ENCODE measurements at regions not wholly inside any gene's neighbourhood (a gene's known extent, or its start where the extent isn't known, plus 50 kb on each side); places are given as distances from the start of the nearest gene placed in this dataset.

DNA sequence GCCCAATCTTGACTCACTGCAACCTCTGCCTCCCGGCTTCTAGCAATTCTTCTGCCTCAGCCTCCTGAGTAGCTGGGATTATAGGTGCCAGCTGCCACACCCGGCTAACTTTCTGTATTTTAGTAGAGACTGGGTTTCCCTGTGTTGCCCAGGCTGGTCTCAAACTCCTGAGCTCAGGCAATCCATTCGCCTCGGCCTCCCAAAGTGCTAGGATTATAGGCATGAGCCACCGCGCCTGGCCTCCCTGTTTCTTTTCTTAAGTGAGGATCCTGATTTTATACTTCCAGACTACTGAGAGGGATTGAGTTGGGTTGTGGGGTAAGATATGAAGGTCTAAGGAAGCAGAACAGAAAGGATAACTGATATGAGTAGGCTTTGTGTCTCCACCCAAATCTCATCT lies 106.8 kb downstream of the CNTN3 start:
- DNase-seq (ENCODE audit: low spot score) = no peak

DNA sequence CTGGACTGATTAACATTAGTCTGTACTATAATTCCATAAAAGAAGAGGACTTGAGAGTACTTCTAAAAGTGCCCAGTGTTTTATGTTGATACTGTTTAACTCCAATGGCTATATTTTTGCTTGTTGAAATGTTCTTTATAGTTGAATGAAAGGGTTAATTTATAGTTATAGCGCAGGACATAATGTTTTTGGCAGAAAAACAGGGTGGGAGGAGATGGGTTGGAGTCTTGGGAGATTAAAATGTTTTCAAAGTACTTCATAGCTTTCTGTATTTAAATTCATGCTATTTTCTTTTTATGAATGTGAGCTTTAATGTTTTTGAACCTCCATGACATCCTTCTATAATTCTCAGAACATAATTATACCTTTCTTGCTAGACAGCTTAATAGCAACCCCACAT lies 108.2 kb downstream of the CNTN3 start:
- no peak for DNase-seq (ENCODE audit: low spot score)

GRCh38 chr3:74501007-74501406 lies 113.5 kb downstream of the CNTN3 start:
- DNase-seq (ENCODE audit: low spot score) = no peak

- no peak for DNase-seq (ENCODE audit: low spot score)
Measured at GRCh38 chr3:74500257-74500656, 114.2 kb downstream of the CNTN3 start.

DNA sequence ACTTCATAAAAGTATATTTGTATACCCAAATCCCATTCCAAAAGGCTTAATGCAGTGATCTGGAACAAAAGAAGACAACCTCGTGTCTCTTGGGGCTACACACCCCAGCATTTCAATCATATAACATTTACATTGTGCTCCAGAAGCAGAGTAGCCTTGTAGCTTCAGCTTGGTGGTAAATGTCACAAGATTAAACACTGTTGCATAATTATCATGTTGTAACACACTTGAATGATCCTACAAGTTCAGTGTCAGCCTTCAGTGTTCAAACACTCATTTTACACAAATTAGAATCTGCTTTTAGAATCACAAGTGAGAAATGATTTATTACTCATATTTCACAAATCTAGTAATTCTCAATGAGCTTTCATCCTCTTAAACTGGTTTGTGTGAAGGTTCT lies 122.6 kb downstream of the CNTN3 start:
- DNase-seq (ENCODE audit: low spot score) = no peak

DNA sequence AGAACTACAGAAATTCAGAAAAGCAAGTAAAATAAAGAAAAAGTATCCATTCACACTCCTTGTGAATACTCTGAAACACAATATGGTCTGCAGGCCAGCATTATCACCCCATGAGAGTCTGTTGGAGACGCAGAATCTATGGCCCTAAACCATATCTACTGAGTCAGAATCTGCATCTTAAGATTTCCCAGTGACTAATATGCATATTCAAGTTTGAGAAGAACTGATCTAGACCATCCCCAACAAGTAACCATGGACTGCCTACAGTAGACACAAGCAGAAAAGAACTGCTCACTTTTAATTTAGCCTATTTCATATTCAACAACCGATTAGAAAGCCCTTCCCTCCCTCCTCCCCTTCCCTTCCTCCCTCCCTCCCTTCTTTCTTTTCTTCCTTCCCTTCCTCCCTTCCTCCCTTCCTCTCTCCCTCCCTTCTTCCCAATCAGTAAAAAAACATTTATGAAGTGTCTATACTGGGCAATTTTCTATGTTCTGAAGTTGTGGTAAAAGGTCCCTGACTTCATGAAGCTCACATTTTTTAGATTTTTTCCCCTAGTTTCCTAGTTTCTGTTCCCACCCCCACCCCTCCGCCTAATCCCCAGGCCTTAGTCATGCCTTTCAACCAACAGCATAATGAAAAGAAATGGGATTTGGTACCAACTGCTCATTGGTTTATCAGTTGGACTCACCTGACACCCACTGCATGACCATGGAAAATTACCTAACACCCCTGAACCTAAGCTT lies 125.2 kb downstream of the CNTN3 start:
- DNase-seq (ENCODE audit: low spot score) = no peak

- no peak for DNase-seq (ENCODE audit: low spot score)
Measured at GRCh38 chr3:74479915-74480314, 134.5 kb downstream of the CNTN3 start.

GRCh38 chr3:74470313-74470712 lies 144.1 kb downstream of the CNTN3 start:
- DNase-seq (ENCODE audit: low spot score) = no peak

- no peak for DNase-seq (ENCODE audit: low spot score)
Measured at GRCh38 chr3:74469713-74470112, 144.7 kb downstream of the CNTN3 start.

DNA sequence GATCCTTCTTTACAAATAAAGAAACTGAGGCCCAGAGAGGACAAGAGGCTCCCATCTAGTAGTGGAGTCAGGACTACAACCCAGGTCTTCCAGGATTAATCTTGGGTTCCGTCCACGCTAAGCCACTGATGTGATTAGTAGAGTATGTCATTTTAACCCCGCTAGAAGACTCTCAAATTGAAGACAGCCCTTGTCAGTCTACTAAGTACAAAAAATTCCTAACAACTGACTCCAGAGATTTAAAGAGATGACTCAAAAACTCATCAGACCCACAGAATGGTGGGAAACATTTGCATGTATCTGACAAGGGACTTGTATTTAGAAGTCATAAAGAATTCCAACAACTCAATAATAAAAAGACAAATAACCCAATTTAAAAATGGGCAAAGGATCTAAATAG lies 145.3 kb downstream of the CNTN3 start:
- DNase-seq (ENCODE audit: low spot score) = no peak

GRCh38 chr3:74465715-74466410 lies 148.6 kb downstream of the CNTN3 start:
- no peak for DNase-seq (ENCODE audit: low spot score)

GRCh38 chr3:74463515-74463914 lies 150.9 kb downstream of the CNTN3 start:
- no peak for DNase-seq (ENCODE audit: low spot score)

DNA sequence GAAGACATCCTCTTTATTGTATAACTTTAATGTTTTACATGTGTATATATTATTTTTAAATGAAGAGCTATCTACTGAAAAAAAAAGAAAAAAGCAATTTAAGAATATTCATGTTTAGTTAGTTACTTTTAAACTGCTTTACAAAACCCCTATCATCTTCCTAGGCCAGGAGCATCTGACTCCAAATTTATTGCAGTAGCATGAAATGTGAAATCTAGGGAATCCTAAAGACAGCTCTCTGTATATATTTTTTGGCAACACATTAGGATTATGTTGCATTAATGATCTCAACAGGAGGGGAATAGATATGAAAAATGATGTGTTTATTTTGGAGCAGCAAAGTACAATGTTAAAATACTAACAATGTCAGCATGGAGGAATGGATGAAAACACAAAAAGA lies 158.3 kb downstream of the CNTN3 start:
- no peak for DNase-seq (ENCODE audit: low spot score)

GRCh38 chr3:74447221-74447620 lies 167.2 kb downstream of the CNTN3 start:
- no peak for DNase-seq (ENCODE audit: low spot score)

- no peak for DNase-seq (ENCODE audit: low spot score)
Measured at GRCh38 chr3:74445541-74445940, 168.9 kb downstream of the CNTN3 start.

DNA sequence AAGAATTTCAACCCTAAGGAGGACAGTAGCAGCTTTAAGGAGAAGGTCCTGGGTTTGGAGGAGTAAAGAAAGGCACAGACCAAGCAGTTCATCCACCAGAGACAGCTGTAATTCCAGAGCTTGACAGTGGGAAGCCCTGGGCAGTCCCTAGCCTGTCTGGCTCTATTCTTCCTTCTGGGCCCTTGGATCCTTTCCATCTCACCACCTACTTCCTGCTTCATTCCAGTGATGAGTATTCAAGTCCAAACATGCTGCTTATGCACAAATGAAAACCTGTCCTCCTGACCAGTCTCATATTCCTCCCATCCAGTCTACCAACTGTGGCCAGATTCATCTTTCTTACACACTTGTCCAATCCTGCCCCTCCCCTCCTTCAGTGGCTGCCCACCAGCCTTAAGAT lies 171.4 kb downstream of the CNTN3 start:
- no peak for DNase-seq (ENCODE audit: low spot score)

- no peak for DNase-seq (ENCODE audit: low spot score)
Measured at GRCh38 chr3:74442683-74443082, 171.8 kb downstream of the CNTN3 start.

GRCh38 chr3:74442068-74442467 lies 172.4 kb downstream of the CNTN3 start:
- DNase-seq (ENCODE audit: low spot score) = no peak

DNA sequence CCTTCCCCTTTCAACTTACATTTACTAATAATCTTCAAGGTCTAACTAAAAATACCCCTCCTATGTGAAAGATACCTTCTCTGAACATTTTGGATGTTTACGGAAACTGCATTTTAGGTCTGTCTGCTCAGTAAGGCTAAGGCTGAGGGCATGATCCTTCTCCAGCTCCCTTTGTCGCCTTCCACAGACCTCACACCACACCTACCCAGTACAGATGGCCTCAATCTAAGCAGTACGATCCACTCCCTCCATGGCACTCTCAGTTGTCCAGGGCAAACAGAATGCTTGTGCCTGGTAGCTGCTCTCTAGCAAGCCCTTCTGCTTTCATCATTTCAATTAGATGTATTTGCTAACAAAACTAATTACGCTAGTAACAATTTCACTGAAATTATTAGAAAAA lies 178.3 kb downstream of the CNTN3 start:
- no peak for DNase-seq (ENCODE audit: low spot score)

GRCh38 chr3:74435631-74436030 lies 178.8 kb downstream of the CNTN3 start:
- DNase-seq (ENCODE audit: low spot score) = no peak

GRCh38 chr3:74434406-74434805 lies 180.1 kb downstream of the CNTN3 start:
- no peak for DNase-seq (ENCODE audit: low spot score)

- DNase-seq (ENCODE audit: low spot score) = no peak
Measured at GRCh38 chr3:74426571-74426970, 187.9 kb downstream of the CNTN3 start.

DNA sequence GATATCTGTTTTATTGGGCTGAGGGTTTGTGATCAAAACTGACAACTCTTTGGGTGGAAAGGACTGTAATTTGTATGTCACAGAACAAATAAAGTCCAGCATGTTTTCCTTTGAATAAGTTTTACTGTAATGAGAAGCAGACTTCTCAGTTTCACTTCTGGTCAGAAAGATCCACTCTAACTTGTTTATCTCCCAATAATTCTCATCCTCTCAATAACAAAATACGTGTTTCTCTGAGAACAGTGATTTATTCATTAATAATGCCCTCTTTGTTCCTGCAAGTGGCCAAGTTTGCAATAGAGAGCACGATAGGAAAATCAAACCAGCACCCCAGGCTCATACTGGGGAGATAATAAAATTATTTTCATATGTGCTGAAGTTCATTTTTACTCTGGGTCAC lies 190.6 kb downstream of the CNTN3 start:
- DNase-seq (ENCODE audit: low spot score) = no peak
